Stimulated activated effector memory CD8-positive, alpha-beta T cell treated with anti-CD3 and anti-CD28 coated beads, Interleukin-12 subunit alpha, Interleukin-12 subunit beta, amount 100 ng/mL, for 72 hours (primary cell): ENCODE measurements at regions not wholly inside any gene's neighbourhood (a gene's known extent, or its start where the extent isn't known, plus 50 kb on each side); places are given as distances from the start of the nearest gene placed in this dataset.
"Not testable (repeated sequence)": the region's sequence is repeated elsewhere in the genome, so short reads cannot be mapped to it uniquely, and the experiment has no call there.

Source experiments
- ATAC-seq: fragments of 150-1000 bp; cut with Tn5 transposase; 2 replicates; pipeline ENCODE4 v1.10.0; 2021
- DNase-seq, 2 donors: peaks; one replicate each; pipeline ENCODE4 v3.0.0; 2021 to 2022; ENCODE audit warnings: low spot score in 2 of 2
- H3K27ac Mint-ChIP-seq: one replicate; pipeline ENCODE4 v1.8.0; 2022; ENCODE audit warnings: mild to moderate bottlenecking, mixed read lengths
- H3K36me3 Mint-ChIP-seq: one replicate; pipeline ENCODE4 v1.8.0; 2022; ENCODE audit warnings: mild to moderate bottlenecking, mixed read lengths
- H3K4me1 Mint-ChIP-seq: one replicate; pipeline ENCODE4 v1.8.0; 2022; ENCODE audit warnings: mixed read lengths
- H3K4me3 Mint-ChIP-seq: one replicate; pipeline ENCODE4 v1.8.0; 2022; ENCODE audit warnings: mild to moderate bottlenecking, mixed read lengths
- H3K9me3 Mint-ChIP-seq: one replicate; pipeline ENCODE4 v1.8.0; 2022; ENCODE audit warnings: mixed read lengths

GRCh38 chr7:65633587-65634404, 239.1 kb upstream of the VKORC1L1 start:
- not testable (repeated sequence) for H3K4me1 Mint-ChIP-seq, H3K4me3 Mint-ChIP-seq, H3K9me3 Mint-ChIP-seq, H3K27ac Mint-ChIP-seq, DNase-seq, ATAC-seq, H3K36me3 Mint-ChIP-seq

GRCh38 chr7:65638918-65639317, 234.0 kb upstream of the VKORC1L1 start:
- H3K9me3 Mint-ChIP-seq, H3K27ac Mint-ChIP-seq, ATAC-seq, H3K4me1 Mint-ChIP-seq, DNase-seq, H3K4me3 Mint-ChIP-seq, H3K36me3 Mint-ChIP-seq: not testable (repeated sequence)

- DNase-seq, H3K9me3 Mint-ChIP-seq, H3K36me3 Mint-ChIP-seq, H3K4me1 Mint-ChIP-seq, ATAC-seq, H3K27ac Mint-ChIP-seq, H3K4me3 Mint-ChIP-seq: not testable (repeated sequence)
These were observed 233.2 kb upstream of the VKORC1L1 start for GRCh38 chr7:65639717-65640116.

GRCh38 chr7:65643498-65643897, 229.4 kb upstream of the VKORC1L1 start:
- ATAC-seq, H3K9me3 Mint-ChIP-seq, DNase-seq, H3K27ac Mint-ChIP-seq, H3K36me3 Mint-ChIP-seq, H3K4me3 Mint-ChIP-seq, H3K4me1 Mint-ChIP-seq: not testable (repeated sequence)

- H3K27ac Mint-ChIP-seq, H3K4me1 Mint-ChIP-seq, ATAC-seq: not testable (repeated sequence)
These were observed 225.5 kb upstream of the VKORC1L1 start for GRCh38 chr7:65647153-65647964.

GRCh38 chr7:65651174-65651573, 221.7 kb upstream of the VKORC1L1 start:
- not testable (repeated sequence) for H3K27ac Mint-ChIP-seq, H3K4me1 Mint-ChIP-seq, H3K36me3 Mint-ChIP-seq, H3K4me3 Mint-ChIP-seq, DNase-seq, H3K9me3 Mint-ChIP-seq, ATAC-seq

More at GRCh38 chr7:65647153-65647964, 225.5 kb upstream of the VKORC1L1 start:
- H3K9me3 Mint-ChIP-seq, DNase-seq, H3K36me3 Mint-ChIP-seq, H3K4me3 Mint-ChIP-seq: not testable (repeated sequence)

- H3K4me1 Mint-ChIP-seq, ATAC-seq, H3K36me3 Mint-ChIP-seq, H3K9me3 Mint-ChIP-seq, DNase-seq, H3K27ac Mint-ChIP-seq, H3K4me3 Mint-ChIP-seq: not testable (repeated sequence)
These were observed 220.9 kb upstream of the VKORC1L1 start for GRCh38 chr7:65651826-65652592.

GRCh38 chr7:65652669-65653068, 220.2 kb upstream of the VKORC1L1 start:
- H3K27ac Mint-ChIP-seq, DNase-seq, H3K4me3 Mint-ChIP-seq, H3K4me1 Mint-ChIP-seq, H3K9me3 Mint-ChIP-seq, ATAC-seq, H3K36me3 Mint-ChIP-seq: not testable (repeated sequence)

GRCh38 chr7:65656494-65657188, 216.2 kb upstream of the VKORC1L1 start:
- not testable (repeated sequence) for DNase-seq, H3K4me1 Mint-ChIP-seq, H3K4me3 Mint-ChIP-seq, ATAC-seq, H3K9me3 Mint-ChIP-seq, H3K36me3 Mint-ChIP-seq, H3K27ac Mint-ChIP-seq

GRCh38 chr7:65683362-65683761, 189.5 kb upstream of the VKORC1L1 start:
- not testable (repeated sequence) for DNase-seq, H3K4me1 Mint-ChIP-seq, H3K27ac Mint-ChIP-seq, ATAC-seq, H3K4me3 Mint-ChIP-seq, H3K9me3 Mint-ChIP-seq, H3K36me3 Mint-ChIP-seq

- DNase-seq, H3K36me3 Mint-ChIP-seq, ATAC-seq, H3K27ac Mint-ChIP-seq, H3K4me3 Mint-ChIP-seq, H3K4me1 Mint-ChIP-seq, H3K9me3 Mint-ChIP-seq: not testable (repeated sequence)
These were observed 173.7 kb upstream of the VKORC1L1 start for GRCh38 chr7:65699026-65699714.

GRCh38 chr7:65699715-65700356, 173.0 kb upstream of the VKORC1L1 start:
- not testable (repeated sequence) for H3K9me3 Mint-ChIP-seq, H3K4me1 Mint-ChIP-seq, ATAC-seq, H3K36me3 Mint-ChIP-seq, H3K4me3 Mint-ChIP-seq, H3K27ac Mint-ChIP-seq, DNase-seq

GRCh38 chr7:65719123-65719798, 153.6 kb upstream of the VKORC1L1 start:
- H3K27ac Mint-ChIP-seq: not testable (repeated sequence)

More at GRCh38 chr7:65719123-65719798, 153.6 kb upstream of the VKORC1L1 start:
- ATAC-seq, H3K9me3 Mint-ChIP-seq, H3K4me3 Mint-ChIP-seq, H3K36me3 Mint-ChIP-seq, DNase-seq: not testable (repeated sequence)
- peaks cover 12% of the 10 kb centered on the region for H3K4me1 Mint-ChIP-seq
